Upper lobe of left lung (tissue), 4 donors: ENCODE measurements at regions not wholly inside any gene's neighbourhood (a gene's known extent, or its start where the extent isn't known, plus 50 kb on each side); places are given as distances from the start of the nearest gene placed in this dataset.

Source experiments
- CTCF ChIP-seq, 6 experiments: fragments of 450-650 bp in 4 of 6; fragments of 200-600 bp in 2 of 6; sonication (generic) in 2 of 6; IDR thresholded peaks; one replicate each; pipeline ENCODE4 v1.5.1; 2016 to 2019; ENCODE audit warnings: antibody characterized with exemption in 6 of 6
- EP300 ChIP-seq, 4 donors: sonication (generic); formaldehyde crosslinking; IDR thresholded peaks; one replicate each; pipeline ENCODE4 v1.5.1; 2017; ENCODE audit warnings: antibody characterized with exemption in 4 of 4, control low read depth in 2 of 4
- POLR2A ChIP-seq, 4 donors: fragments of 450-650 bp; IDR thresholded peaks; one replicate each; pipeline ENCODE4 v1.5.1; 2016 to 2017; ENCODE audit warnings: antibody characterized with exemption in 4 of 4, mild to moderate bottlenecking in 2 of 4
- POLR2AphosphoS5 ChIP-seq, 2 donors: sonication (generic); formaldehyde crosslinking; IDR thresholded peaks; one replicate each; pipeline ENCODE4 v1.5.1; 2017; ENCODE audit warnings: antibody characterized with exemption in 2 of 2

DNA sequence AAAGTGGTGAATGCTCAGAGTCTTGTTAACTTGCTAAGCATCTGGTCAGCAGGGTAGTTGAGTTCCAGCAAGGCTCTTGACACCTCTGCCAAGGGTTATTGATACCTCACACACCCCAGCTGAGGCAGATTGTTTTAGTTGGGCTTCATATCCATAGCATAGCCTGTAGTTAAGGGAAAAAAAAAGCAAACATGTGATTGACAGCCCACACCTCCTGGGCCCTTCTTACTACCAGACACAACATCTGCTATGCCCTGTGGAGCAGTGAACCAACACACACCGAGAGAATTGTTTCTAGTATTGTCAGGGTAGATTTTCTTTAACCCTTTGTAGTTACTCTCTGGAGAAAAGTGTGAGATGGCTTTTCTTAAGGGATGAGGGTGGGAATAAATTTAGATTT, 697.0 kb upstream of the POU3F2 start:
- TF ChIP-seq POLR2A (IDR thresholded peaks at IDR 0.05): no peak
- TF ChIP-seq CTCF (IDR thresholded peaks at IDR 0.05): no peak
- no peak for TF ChIP-seq POLR2AphosphoS5 (IDR thresholded peaks at IDR 0.05)
- TF ChIP-seq EP300 (IDR thresholded peaks at IDR 0.05): no peak
